Neural cell (in vitro differentiated cells): ENCODE measurements at regions not wholly inside any gene's neighbourhood (a gene's known extent, or its start where the extent isn't known, plus 50 kb on each side); places are given as distances from the start of the nearest gene placed in this dataset.

ENCODE experiments used
- CTCF ChIP-seq: fragments of 450-650 bp; IDR thresholded peaks from 2 replicates; pipeline ENCODE4 v1.5.1; 2014; ENCODE audit warnings: antibody characterized with exemption, mild to moderate bottlenecking, moderate library complexity; ENCODE audit not compliant: poor library complexity, severe bottlenecking
- EP300 ChIP-seq: fragments of 450-650 bp; conservative IDR thresholded peaks from 2 replicates; pipeline ENCODE4 v1.6.1; 2014; ENCODE audit warnings: antibody characterized with exemption, mild to moderate bottlenecking, moderate library complexity; ENCODE audit not compliant: poor library complexity, severe bottlenecking
- EZH2 ChIP-seq: fragments of 200-600, 300-800 bp; shearing (Covaris generic), sonication (generic); IDR thresholded peaks from 2 replicates; pipeline ENCODE4 v1.6.1; 2014; ENCODE audit warnings: antibody characterized with exemption, low read length, borderline replicate concordance, mild to moderate bottlenecking; ENCODE audit not compliant: insufficient read depth, poor library complexity, severe bottlenecking

DNA sequence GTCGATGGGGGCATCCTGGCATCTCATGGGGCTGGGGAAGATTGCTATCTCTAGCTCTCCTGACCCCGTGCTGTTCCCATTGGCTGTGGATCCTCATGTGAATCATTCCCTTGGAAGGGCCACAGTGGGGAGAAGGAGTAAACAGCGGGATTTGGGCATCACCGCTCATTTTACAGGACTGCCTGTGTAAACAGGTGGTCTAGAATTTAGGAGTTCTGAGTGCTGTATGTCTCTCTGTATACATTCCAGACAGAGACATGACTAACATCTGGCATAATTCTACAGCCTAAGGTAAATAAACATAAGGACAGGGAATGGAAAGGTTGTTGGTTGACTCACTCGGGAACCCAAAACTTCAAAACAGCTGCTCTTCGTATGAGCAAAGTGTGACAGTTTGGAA is 92.7 kb downstream of the COPS8 start:
- TF ChIP-seq EP300: no peak
- no peak for TF ChIP-seq EZH2
- TF ChIP-seq CTCF: no peak
